ENCODE measurements at regions not wholly inside any gene's neighbourhood (a gene's known extent, or its start where the extent isn't known, plus 50 kb on each side); places are given as distances from the start of the nearest gene placed in this dataset.

- no peak for TF ChIP-seq CTCF (IDR thresholded peaks at IDR 0.05)
- H3K36me3 Mint-ChIP-seq (ENCODE audit: low read depth) = no peaks in the 10 kb centered on the region
- no peak for DNase-seq
- H3K4me1 Mint-ChIP-seq = peaks cover 4% of the 10 kb centered on the region
- no peaks in the 10 kb centered on the region for H3K9me3 Mint-ChIP-seq
- H3K4me3 Mint-ChIP-seq = no peak overlapping the region
- H3K27ac Mint-ChIP-seq = no peak overlapping the region
- H3K27me3 Mint-ChIP-seq (ENCODE audit: low read depth, poor library complexity) = peaks cover 8% of the 10 kb centered on the region
Measured at GRCh38 chr2:176514805-176515500, 245.7 kb downstream of the MTX2 start.

- no peak for DNase-seq
- Mint-ChIP-seq H3K27ac (no peak overlapping the region), H3K4me1 (peaks cover 4% of the 10 kb centered on the region), H3K36me3 (ENCODE audit: low read depth) (no peaks in the 10 kb centered on the region), H3K4me3 (no peak overlapping the region), H3K9me3 (no peaks in the 10 kb centered on the region), H3K27me3 (ENCODE audit: low read depth, poor library complexity) (peaks cover 15% of the 10 kb centered on the region)
- no peak for TF ChIP-seq CTCF (IDR thresholded peaks at IDR 0.05)
Measured at GRCh38 chr2:176516051-176516602, 246.9 kb downstream of the MTX2 start.

- Mint-ChIP-seq H3K4me1 (peaks cover 4% of the 10 kb centered on the region), H3K27me3 (ENCODE audit: low read depth, poor library complexity) (peaks cover 15% of the 10 kb centered on the region), H3K36me3 (ENCODE audit: low read depth) (no peaks in the 10 kb centered on the region), H3K4me3 (no peak overlapping the region), H3K9me3 (no peaks in the 10 kb centered on the region), H3K27ac (no peak overlapping the region)
- no peak for DNase-seq
- no peak for TF ChIP-seq CTCF (IDR thresholded peaks at IDR 0.05)
Measured at GRCh38 chr2:176518823-176519222, 249.6 kb downstream of the MTX2 start.

GRCh38 chr2:176521878-176522670, 252.8 kb downstream of the MTX2 start:
- Mint-ChIP-seq H3K27me3 (ENCODE audit: low read depth, poor library complexity) (peaks cover 13% of the 10 kb centered on the region), H3K9me3 (no peaks in the 10 kb centered on the region), H3K4me3 (no peak overlapping the region), H3K36me3 (ENCODE audit: low read depth) (no peaks in the 10 kb centered on the region), H3K4me1 (peaks cover 8% of the 10 kb centered on the region), H3K27ac (no peak overlapping the region)
- DNase-seq = no peak
- TF ChIP-seq CTCF (IDR thresholded peaks at IDR 0.05) = no peak

GRCh38 chr2:176525086-176525485, 255.8 kb downstream of the MTX2 start:
- no peaks in the 10 kb centered on the region for H3K36me3 Mint-ChIP-seq (ENCODE audit: low read depth)
- no peaks in the 10 kb centered on the region for H3K9me3 Mint-ChIP-seq
- TF ChIP-seq CTCF (IDR thresholded peaks at IDR 0.05) = no peak
- peaks cover 7% of the 10 kb centered on the region for H3K27me3 Mint-ChIP-seq (ENCODE audit: low read depth, poor library complexity)
- DNase-seq = no peak
- no peak overlapping the region for H3K27ac Mint-ChIP-seq
- H3K4me3 Mint-ChIP-seq = no peak overlapping the region
- H3K4me1 Mint-ChIP-seq = peaks cover 7% of the 10 kb centered on the region
